CD4-positive, alpha-beta T cell treated with Interleukin-15 for 4 hours (primary cell): ENCODE measurements at regions not wholly inside any gene's neighbourhood (a gene's known extent, or its start where the extent isn't known, plus 50 kb on each side); places are given as distances from the start of the nearest gene placed in this dataset.
"Not testable (repeated sequence)": the region's sequence is repeated elsewhere in the genome, so short reads cannot be mapped to it uniquely, and the experiment has no call there.

Source experiments
- DNase-seq: peaks from one replicate; pipeline ENCODE4 v3.0.0-alpha.2; 2020; ENCODE audit warnings: low spot score

DNA sequence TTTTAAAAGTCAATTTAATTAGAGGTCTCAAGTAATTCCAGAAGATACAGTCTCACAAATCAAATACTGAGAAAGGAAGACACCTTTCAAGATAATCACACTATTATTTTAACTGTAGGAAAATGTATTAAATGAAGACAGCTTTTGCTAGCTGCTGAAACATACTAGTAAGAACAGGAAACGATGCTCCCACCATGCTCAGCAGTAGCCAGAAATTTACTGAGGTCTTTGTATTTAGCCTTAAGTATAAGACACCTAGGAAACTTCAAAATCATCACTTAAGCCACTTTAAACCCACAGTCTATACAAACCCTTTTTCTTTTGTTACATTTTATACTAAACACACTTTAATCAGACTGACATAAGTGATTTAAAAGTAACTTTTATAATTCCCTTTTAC, 72.7 kb upstream of the NPIPB12 start:
- DNase-seq, result not testable (repeated sequence)

DNA sequence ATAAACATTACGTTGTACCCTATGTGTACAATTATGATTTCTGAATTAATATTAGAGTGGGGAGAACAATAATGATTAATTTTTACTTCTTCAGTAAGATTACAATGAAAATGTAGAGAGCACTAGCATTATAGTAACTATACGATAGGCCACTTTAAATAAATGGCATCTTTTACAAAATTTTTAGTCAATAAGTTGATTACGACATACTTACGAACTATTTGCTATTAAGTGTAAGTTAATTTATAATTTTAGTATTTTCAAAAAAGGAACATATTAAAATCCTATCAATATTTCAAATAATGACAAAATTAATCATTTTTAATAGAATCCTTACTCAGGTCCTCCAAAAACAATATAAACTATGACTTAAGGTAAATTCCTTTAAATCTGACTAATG, 75.6 kb upstream of the NPIPB12 start:
- DNase-seq, result not testable (repeated sequence)

DNA sequence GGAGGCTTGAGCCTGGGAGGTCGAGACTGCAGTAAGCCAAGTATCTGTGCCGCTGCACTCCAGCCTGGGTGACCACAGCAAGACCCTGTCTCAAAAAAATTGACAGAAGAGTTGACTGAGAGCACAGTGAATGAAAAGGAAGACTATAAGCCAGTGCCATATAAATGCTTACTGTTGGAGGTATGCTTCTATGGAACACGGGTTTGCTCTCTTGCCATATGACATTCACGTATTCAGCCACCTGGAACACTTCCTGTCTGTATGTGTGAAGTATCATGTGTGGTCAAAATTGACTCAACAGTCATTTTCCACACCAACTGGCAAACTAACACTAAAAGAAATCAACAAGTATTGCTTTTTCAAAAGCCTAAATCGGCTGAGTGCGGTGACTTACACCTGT, 71.1 kb upstream of the SPN start:
- not testable (repeated sequence) for DNase-seq

DNA sequence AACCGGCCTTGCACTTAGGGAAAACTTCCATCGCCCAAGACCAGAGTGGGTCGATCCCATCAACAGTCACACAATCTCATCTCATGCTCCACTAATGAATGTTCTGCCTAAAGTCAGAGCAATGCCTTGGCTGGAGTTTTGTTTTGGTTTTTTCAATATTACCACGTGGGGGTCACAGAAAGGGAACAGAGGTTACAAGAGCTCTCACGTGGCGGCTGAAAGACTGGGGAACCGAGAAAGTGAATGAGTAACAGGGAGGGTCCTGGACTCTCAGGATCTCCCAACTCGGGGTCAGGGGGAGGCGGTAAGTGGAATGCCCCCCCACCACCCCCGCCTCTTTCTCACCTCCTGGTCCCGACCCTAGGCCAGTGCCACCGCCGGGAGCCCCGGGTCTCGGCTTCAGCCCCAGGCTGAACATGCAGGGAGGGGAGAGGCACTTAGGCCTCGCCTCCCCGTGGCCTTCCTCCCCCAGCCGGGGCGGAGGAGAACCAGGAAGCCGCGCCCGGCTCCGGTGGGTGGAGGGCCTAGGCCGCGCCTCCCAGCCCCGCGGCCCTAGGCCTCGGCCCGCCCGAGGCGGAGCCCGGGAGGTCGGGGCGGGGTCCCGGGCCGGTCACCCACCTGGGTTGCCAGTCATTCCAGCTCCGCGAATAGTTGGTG, 68.7 kb upstream of the SPN start:
- peak; percentile 18 for DNase-seq

DNA sequence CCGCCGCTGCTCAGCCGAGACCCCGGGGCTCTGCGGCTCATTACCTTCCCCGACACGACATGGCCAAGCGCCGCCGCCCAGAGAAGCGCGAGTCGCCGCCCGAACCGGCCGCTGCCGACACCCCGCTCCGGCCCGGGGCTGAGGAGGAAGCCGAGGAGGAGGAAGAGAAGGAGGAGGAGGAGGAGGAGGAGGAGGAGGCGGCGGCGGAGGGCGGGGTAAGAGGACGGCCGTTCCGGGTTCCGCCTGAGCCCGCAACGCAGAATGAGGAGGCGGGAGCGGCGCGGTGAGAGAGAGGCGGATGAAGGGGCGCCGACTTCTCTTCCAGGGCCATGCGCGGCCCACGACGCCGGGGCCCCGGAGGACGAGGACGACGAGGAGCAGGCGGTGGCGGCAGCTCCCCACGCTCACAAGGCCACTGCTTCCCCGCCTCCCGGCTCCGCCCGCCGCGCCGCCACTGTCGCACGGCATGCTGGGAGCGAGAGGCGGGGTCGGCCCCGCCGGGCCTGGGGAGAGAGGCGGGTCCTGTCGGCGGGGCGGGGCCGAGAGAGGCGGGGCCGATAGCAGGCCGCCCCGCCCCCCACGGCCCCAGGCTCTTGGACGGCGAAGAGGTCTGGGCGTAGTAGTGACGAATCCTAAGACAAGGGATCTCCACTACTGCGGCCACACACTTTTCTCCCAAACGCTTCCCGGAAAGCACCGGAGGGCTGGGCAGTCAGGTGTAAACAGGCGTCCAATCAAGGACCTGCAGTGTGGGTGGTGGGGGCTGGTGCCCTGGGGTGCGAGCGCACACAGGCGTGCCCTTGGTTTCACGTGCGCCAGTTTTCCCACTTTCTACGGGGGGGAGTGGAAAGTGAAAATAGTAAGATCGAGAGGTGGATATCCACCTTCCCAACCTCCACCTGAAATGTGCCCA, 67.9 kb upstream of the SPN start:
- peak; percentile 89 for DNase-seq

DNA sequence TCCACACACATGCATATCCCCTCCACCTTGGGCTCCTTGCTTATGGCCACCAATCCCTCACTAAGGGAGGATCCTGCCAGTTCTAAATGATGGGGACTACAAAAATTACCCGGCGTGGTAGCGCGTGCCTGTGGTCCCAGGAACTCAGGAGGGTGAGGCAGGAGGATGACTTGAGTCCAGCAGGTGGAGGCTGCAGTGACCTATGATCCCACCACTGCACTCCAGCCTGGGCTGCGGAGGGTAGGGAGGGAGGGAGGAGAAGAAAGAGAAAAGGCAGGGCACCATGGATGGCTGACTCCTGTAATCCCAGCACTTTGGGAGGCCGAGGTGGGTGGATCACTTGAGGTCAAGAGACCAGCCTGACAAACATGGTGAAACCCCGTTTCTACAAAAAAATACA, 66.0 kb upstream of the SPN start:
- DNase-seq, result not testable (repeated sequence)

DNA sequence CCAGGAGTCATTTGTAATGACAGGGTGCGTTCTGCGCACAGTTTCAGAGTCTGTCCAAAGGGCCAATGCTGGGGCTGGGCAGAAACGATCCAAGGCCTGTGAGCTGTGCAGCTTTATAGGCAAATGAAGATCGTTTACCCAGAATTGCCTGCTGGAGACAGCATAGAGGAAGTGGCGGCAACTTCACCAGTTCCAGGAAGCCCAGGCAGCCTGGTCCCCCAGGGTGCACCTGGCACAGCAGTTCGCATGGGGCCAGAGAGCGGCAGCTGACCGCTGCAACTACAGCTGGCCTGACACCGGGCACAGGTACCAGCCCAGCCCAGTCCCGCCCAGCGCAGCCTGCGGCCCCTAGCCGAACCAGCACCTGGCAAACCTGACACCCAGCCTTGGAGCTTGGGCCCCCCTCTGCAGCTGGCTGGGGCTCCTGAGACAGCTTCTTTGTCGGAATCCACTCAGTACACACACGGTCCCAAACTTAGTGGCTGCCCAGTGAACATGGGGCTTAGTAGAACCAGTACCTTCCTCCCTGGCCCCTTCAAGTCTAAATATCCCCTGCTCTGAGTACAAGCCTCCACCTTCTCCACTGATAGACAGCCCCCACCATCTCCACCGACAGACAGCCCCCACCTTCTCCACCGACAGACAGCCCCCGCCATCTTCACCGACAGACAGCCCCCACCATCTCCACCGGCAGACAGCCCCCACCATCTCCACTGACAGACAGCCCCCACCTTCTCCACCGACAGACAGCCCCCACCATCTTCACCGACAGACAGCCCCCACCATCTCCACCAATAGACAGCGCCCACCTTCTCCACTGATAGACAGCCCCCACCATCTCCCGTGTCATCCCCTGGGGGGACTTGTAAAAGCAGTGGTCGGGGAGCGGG, 62.7 kb upstream of the SPN start:
- peak; percentile 75 for DNase-seq

DNA sequence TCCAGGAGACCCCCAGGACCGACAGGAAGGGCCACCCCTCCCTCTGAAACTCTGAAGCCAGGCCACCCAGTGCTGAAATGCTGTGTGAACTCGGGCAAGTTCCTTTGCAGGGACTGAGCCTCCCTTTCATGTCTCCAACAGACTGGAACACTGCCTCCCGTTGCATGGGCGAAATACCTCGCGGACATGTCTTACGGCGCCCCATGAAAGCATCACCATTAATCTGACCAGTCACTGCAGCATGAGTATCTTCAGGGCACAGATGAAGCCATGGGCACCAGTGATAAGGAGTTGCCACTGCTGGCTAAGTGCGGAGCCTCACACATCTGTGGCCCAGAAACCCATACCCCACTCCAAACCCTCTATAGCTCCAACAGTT, 60.8 kb upstream of the SPN start:
- not testable (repeated sequence) for DNase-seq

DNA sequence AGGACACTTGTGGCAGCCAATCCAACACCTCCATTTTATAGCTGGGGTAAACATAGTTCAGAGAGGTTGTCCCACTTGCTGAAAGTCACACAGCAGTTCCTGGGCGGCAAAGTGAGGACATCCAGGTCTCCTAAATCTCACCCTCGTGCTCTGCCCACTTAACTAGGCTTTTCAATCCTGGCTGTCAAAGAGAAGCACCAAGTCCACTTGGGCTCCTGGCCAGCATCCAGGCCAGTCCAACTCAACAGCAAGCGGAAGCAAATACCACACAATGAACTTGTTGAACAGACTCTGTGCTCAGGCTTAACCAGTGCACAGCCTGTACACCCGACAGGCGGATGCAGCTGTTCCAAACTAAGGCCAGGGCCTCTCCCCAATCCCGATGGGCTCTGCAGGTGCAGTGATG, 60.4 kb upstream of the SPN start:
- DNase-seq, result not testable (repeated sequence)

DNA sequence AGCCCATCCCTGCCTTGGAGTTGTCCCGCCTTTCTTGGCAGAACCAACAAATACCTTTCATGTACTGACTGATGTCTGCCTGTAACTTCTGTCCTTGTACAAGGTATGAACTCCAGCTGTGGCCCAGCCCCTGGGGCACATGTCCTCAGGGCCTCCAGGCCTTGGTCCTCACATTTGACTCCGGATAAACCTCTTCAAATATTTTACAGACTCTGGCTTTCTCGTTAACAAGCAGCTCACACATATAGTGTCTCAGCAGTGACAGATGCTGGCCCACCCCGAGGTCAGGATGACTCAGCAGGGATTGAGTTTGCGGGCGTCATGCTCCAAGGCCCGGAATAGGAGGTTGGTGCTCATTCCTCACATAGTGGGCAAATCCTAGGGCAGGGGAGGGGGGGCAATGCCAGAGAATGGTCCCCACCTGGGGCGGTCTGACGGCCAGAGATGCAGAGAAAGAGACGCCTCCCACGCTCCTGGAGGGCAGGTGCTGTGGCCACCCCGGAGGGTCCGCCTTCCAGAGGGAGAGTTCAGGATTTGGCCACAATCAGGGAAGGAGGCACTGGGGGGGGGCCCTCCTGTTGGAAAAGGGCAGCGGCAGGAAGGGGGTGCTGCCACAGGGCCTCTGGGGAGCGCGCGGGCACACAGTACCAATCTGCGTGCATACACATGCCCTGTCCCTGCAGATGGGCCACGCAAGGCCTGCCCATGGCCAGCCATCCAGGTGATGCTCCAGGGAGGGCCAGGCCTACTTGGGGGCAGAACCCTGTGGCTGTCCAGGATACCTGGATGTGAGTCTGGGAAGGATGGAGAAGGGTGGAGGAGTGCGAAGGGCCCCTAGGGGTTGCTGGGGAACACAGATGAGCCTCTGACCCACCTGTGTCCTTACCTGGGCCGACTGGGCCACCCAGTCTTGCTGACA, 58.2 kb upstream of the SPN start:
- not testable (repeated sequence) for DNase-seq

DNA sequence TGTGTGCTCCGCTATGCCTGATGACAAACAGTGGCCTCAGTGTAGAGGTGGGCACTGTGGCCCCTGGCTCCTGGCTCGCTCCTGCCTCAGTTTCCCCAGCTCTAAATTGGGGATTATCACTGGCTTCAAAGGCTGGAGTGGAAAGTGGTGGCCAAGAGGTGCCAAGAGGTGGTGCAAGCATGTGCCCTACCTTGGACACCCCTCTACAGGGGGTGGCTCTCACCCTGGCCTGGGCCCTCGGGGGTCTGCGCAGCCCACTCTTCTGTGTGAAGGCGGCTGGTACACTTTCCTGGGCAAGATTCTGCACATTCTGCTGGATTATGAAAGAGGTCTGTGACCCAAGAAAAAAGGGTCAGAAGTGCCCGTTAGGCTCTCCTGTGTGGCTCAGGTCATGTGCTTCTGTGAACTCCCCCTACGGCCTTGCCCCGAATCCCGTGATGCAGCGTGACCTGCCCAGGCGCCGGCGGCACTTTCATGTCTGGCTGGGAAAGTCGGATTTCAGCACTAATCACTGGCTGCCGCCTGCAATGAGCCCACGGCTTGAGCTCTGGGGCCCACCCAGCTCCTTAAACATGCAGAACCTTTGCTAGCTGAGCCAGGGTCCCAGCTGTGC, 57.3 kb upstream of the SPN start:
- not testable (repeated sequence) for DNase-seq

DNA sequence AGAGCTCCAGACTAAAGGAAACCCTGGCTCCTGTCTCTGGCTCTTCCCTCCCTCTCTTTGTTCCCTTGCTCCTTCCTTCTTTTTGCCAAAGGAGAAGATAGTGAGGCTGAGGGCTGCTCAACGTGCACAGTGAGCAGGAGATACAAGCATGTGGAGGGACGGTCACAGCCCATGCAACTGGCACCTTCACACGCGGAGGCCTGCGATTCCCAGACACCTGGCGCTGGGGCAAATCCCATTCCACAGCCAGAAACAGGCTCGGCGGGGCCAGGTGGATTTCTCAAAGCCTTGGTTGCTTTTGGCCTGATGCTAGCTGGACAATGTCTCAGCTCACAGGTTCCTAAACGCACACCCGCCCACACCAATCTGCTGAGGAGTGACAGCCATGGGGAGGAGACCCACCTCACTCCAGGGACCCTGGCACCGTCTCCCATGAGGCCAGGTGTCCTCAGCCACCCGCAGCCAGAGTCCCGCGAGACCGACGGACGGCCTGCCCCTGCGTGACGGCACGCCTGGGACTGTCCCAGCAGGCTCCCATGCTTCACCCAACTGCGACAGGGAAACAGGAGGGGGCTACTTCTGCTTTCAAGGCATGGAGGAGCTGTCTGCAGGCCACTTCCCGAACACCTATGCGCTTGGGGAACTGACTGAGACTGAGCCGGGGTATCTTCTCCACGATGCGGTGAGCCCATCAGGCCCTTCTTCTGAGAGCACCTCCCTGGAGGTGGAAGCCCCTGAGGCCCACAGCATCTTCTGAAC, 56.2 kb upstream of the SPN start:
- not testable (repeated sequence) for DNase-seq

DNA sequence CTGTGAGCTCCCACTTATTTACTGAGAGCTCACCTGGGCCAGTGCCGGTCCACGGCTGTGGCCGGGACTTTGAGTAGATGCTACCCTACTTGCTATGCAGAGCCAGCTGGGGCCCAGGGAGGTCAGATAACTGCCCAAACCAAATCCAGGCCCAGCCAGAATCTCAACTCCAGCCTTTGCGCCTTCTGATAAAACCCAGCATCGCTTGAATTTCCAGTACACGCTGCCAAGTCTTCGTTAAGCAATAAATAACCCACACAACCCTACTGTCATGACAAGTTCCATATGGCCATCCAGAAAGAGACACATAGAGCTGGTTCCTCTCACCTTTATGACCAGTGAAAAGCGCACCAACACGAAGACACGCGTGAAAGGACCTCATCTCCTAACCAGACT, 55.6 kb upstream of the SPN start:
- not testable (repeated sequence) for DNase-seq

DNA sequence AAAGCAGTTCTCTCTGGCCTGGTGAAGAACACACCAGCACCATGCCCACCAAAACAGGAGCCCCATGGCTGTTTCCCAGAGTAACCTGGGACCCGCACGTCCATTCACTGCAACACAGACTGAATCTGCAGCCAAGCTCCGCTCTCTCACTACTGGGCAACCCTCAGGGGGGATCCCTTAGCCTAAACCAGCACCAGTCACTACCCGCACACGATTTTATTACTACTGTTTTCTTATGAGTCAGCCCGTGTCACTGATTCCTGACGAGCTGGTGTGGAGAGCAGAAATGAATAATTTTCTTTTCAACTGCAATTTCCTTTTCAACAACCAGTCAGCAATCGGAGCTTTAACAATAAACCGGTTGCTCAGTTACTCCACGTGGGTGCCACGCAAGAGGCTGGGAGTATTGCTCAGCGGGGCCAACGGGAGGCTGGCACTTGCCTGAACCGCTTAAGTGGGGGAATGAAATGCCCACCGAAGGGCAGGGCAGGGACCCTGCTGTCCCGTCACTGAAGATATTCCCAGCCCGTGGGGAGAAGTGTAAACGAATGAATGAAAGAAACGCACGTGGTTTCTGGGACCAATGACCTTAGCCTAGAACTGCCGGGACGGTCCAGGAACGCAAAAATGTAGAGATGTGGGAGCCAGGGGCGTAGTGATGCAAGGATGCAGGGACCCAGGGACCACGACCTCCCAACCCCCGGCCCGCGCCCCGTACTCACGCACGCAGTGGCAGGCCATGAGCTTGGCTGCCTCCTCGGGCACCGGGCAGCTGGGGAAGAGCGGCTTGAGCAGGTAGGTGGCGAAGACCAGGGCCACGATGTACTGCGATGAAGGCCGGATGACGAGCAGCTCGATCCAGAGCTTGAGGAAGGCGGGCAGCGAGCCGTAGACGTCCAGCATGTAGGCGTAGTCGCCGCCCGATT, 50.4 kb upstream of the SPN start:
- peak; percentile 62 for DNase-seq
